Common myeloid progenitor, CD34-positive (primary cell): ENCODE measurements at regions not wholly inside any gene's neighbourhood (a gene's known extent, or its start where the extent isn't known, plus 50 kb on each side); places are given as distances from the start of the nearest gene placed in this dataset.

ENCODE experiments used
- CTCF ChIA-PET: fragments of 350-600 bp; sonication (Branson Sonifier 250); formaldehyde crosslinking; loops from one replicate; lab custom pipeline; 2021; ENCODE audit warnings: antibody characterized with exemption; lab: Charles Lee
- POLR2A ChIA-PET: fragments of 350-600 bp; sonication (Branson Sonifier 250); formaldehyde crosslinking; loops from one replicate; lab custom pipeline; 2021; ENCODE audit warnings: antibody characterized with exemption; lab: Charles Lee
- DNase-seq, 3 donors: peaks; one replicate each; pipeline versions ENCODE4 v3.0.0 to v3.0.0-alpha.2; 2013
- H3K27ac ChIP-seq, 2 experiments: 1 replicate in 1 of 2; 2 replicates in 1 of 2; pipeline ENCODE4 v1.7.0; 2013; ENCODE audit warnings: inconsistent platforms in 2 of 2, low read length in 2 of 2, mild to moderate bottlenecking in 2 of 2, low read depth in 1 of 2, moderate library complexity in 1 of 2; ENCODE audit not compliant: severe bottlenecking in 2 of 2, insufficient read depth in 1 of 2, poor library complexity in 1 of 2
- H3K27me3 ChIP-seq, 5 experiments: replicated peaks in 2 of 5; 1 replicate in 3 of 5; 2 replicates in 2 of 5; pipeline versions ENCODE4 v1.6.1 to v1.7.0; 2013; ENCODE audit warnings: low read length in 4 of 5, mild to moderate bottlenecking in 2 of 5, moderate library complexity in 2 of 5, inconsistent platforms in 1 of 5; ENCODE audit not compliant: insufficient read depth in 5 of 5, control insufficient read depth in 4 of 5
- H3K36me3 ChIP-seq, 4 experiments: 1 replicate in 2 of 4; 2 replicates in 2 of 4; pipeline versions ENCODE4 v1.6.1 to v1.7.0; 2013; ENCODE audit warnings: low read length in 3 of 4, control low read depth in 1 of 4, mild to moderate bottlenecking in 1 of 4; ENCODE audit not compliant: control insufficient read depth in 4 of 4, insufficient read depth in 4 of 4
- H3K4me1 ChIP-seq, 4 experiments: 1 replicate in 3 of 4; 2 replicates in 1 of 4; pipeline versions ENCODE4 v1.6.1 to v1.7.1; 2013; ENCODE audit warnings: low read length in 3 of 4, mild to moderate bottlenecking in 3 of 4, control low read depth in 1 of 4, inconsistent platforms in 1 of 4, moderate library complexity in 1 of 4; ENCODE audit not compliant: control insufficient read depth in 4 of 4, insufficient read depth in 4 of 4; ENCODE audit errors: control extremely low read depth in 1 of 4
- H3K4me3 ChIP-seq, 7 experiments: 1 replicate in 4 of 7; 2 replicates in 3 of 7; pipeline versions ENCODE4 v1.5.1 to v1.7.0; 2013; ENCODE audit warnings: mild to moderate bottlenecking in 7 of 7, low read length in 6 of 7, moderate library complexity in 6 of 7, inconsistent platforms in 2 of 7, low read depth in 2 of 7, control low read depth in 1 of 7; ENCODE audit not compliant: insufficient read depth in 4 of 7, control insufficient read depth in 1 of 7; ENCODE audit errors: extremely low read depth in 1 of 7
- H3K9me3 ChIP-seq, 5 experiments: 1 replicate in 4 of 5; 2 replicates in 1 of 5; pipeline versions ENCODE4 v1.6.1 to v1.7.1; 2013; ENCODE audit warnings: low read length in 4 of 5, mild to moderate bottlenecking in 2 of 5, inconsistent platforms in 1 of 5, low read depth in 1 of 5, moderate library complexity in 1 of 5; ENCODE audit not compliant: control insufficient read depth in 4 of 5, insufficient read depth in 2 of 5; ENCODE audit errors: control extremely low read depth in 1 of 5
- WGBS: methylation state at CpG from one replicate; pipeline ENCODE4 v1.1.5; 2013; ENCODE audit not compliant: insufficient coverage; 5-methylcytosine and 5-hydroxymethylcytosine counted together

GRCh38 chr5:148922606-148923005 is 96.2 kb downstream of the ADRB2 start:
- WGBS: no CpG with 5 or more reads among the region's 1 CpG
- peaks cover 0 to 3% (median 0%) of the 10 kb centered on the region in 4 experiments for H3K4me1 ChIP-seq
- no peaks in the 10 kb centered on the region for H3K36me3 ChIP-seq
- H3K9me3 ChIP-seq: no peaks in the 10 kb centered on the region
- H3K4me3 ChIP-seq: no peak overlapping the region
- H3K27me3 ChIP-seq: no peaks in the 10 kb centered on the region
- ChIA-PET CTCF (no interaction called here), POLR2A (no interaction called here)
- no peak for DNase-seq
- H3K27ac ChIP-seq: no peak overlapping the region

GRCh38 chr5:148923023-148923422 is 96.6 kb downstream of the ADRB2 start:
- Histone ChIP-seq H3K27me3 (no peaks in the 10 kb centered on the region), H3K9me3 (no peaks in the 10 kb centered on the region), H3K36me3 (no peaks in the 10 kb centered on the region), H3K27ac (no peak overlapping the region), H3K4me1 (peaks cover 0 to 3% (median 0%) of the 10 kb centered on the region in 4 experiments), H3K4me3 (no peak overlapping the region)
- DNase-seq: no peak
- ChIA-PET POLR2A (no interaction called here), CTCF (no interaction called here)
- WGBS: 89% methylated on average over 1 of the region's 1 CpG

DNA sequence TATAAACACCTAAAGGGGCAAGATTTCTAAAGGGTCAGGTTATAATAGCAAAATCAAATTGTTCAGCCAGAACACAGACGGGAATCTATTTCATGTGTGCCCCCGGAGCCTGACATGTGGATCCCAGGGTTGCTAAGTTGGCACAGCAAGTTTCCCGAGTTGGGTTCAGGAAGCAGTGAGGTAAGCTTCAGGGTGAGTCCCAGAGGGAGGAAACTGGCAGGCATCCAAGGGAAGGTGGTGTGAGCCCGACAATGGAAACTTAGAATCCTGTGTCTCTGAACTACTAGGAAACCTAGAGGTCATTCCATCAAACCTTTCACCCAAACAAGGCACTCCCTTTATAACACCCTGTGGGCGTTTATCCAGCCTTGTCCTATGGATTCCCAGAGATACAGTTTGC is 98.4 kb downstream of the ADRB2 start:
- Histone ChIP-seq H3K36me3 (no peaks in the 10 kb centered on the region), H3K9me3 (no peaks in the 10 kb centered on the region), H3K27me3 (no peaks in the 10 kb centered on the region), H3K4me1 (peaks cover 0 to 3% (median 0%) of the 10 kb centered on the region in 4 experiments), H3K4me3 (no peak overlapping the region), H3K27ac (no peak overlapping the region)
- DNase-seq: no peak
- CTCF ChIA-PET: interaction anchor here (1.7 kb wide), 1 partner anchor 20 kb away, joined by 3 read pairs; no protein-coding TSS in a partner anchor
- 87% methylated on average over 3 of the region's 5 CpGs for WGBS
- POLR2A ChIA-PET: interaction anchor here (1.3 kb wide), 1 partner anchor 9 kb away, joined by 3 read pairs; no protein-coding TSS in a partner anchor

- ChIA-PET POLR2A (no interaction called here), CTCF (interaction anchor here (1.3 kb wide), 1 partner anchor 50 kb away, joined by 5 read pairs; no protein-coding TSS in a partner anchor)
- Histone ChIP-seq H3K4me3 (no peak overlapping the region), H3K4me1 (no peaks in the 10 kb centered on the region), H3K27me3 (no peaks in the 10 kb centered on the region), H3K9me3 (no peaks in the 10 kb centered on the region), H3K36me3 (no peaks in the 10 kb centered on the region), H3K27ac (no peak overlapping the region)
- 100% methylated on average over 5 of the region's 5 CpGs for WGBS
- no peak for DNase-seq
Measured at GRCh38 chr5:148926207-148926606, 99.8 kb downstream of the ADRB2 start.

GRCh38 chr5:148927307-148927946 is 101.0 kb downstream of the ADRB2 start:
- no peak for DNase-seq
- Histone ChIP-seq H3K27ac (no peak overlapping the region), H3K36me3 (no peaks in the 10 kb centered on the region), H3K9me3 (no peaks in the 10 kb centered on the region), H3K4me3 (no peak overlapping the region), H3K4me1 (no peaks in the 10 kb centered on the region), H3K27me3 (no peaks in the 10 kb centered on the region)
- 94% methylated on average over 2 of the region's 3 CpGs for WGBS
- POLR2A ChIA-PET: no interaction called here
- CTCF ChIA-PET: interaction anchor here (1.2 to 1.5 kb wide), 3 partner anchors 24 to 51 kb away, joined by 3 to 5 read pairs (median 4); no protein-coding TSS in a partner anchor

- POLR2A ChIA-PET: no interaction called here
- H3K36me3 ChIP-seq: no peaks in the 10 kb centered on the region
- CTCF ChIA-PET: interaction anchor here (1.2 to 1.5 kb wide), 2 partner anchors 23 to 27 kb away, joined by 3 to 4 read pairs; no protein-coding TSS in a partner anchor
Measured at GRCh38 chr5:148928141-148928540, 101.7 kb downstream of the ADRB2 start.

DNA sequence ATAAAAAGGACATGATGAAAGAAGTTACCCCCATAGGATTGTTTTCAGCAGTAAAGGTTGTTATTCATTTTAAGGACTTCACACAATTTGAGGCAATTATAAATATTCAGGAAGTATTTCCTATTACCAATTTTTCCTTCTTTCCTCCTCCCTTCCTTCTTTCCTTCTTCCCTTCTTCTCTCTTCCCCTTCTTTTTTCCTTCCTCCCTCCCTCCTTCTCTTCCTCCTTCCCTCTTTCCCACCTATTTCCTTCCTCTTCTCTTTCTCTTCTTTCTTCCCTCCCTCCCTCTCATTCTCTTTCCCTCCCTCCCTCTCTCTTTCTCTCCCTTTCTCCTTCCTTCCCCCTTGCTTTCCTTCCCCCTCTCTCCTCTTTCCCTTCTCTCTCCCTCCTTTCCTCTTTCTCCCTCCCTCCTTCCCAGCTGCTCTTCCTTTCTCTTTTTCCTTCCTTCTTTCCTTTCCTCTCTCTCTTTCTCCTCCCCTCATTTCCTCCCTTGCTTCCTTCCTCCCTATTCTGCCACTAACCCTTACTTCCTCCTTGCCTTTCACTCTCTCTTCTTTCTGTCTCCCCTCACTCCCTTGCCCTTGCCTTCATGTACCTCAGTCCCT is 105.1 kb downstream of the ADRB2 start:
- ChIA-PET CTCF (no interaction called here), POLR2A (no interaction called here)
- H3K4me1 ChIP-seq: no peaks in the 10 kb centered on the region
- no peaks in the 10 kb centered on the region for H3K27me3 ChIP-seq
- no peak for DNase-seq
- no peaks in the 10 kb centered on the region for H3K9me3 ChIP-seq
- no peaks in the 10 kb centered on the region for H3K36me3 ChIP-seq
- H3K4me3 ChIP-seq: no peak overlapping the region
- H3K27ac ChIP-seq: no peak overlapping the region

More at GRCh38 chr5:148928141-148928540, 101.7 kb downstream of the ADRB2 start:
- Histone ChIP-seq H3K4me1 (no peaks in the 10 kb centered on the region), H3K27me3 (no peaks in the 10 kb centered on the region), H3K9me3 (no peaks in the 10 kb centered on the region), H3K4me3 (no peak overlapping the region), H3K27ac (no peak overlapping the region)
- no peak for DNase-seq
